ENCODE measurements at regions not wholly inside any gene's neighbourhood (a gene's known extent, or its start where the extent isn't known, plus 50 kb on each side); places are given as distances from the start of the nearest gene placed in this dataset.
A peak's percentile ranks its signal among the peaks of the same experiment; 100 is the strongest.
"Not testable (repeated sequence)": the region's sequence is repeated elsewhere in the genome, so short reads cannot be mapped to it uniquely, and the experiment has no call there.

GRCh38 chrX:16067886-16068515, 55.4 kb upstream of the GRPR start:
- no peak for DNase-seq (ENCODE audit: low read depth)

DNA sequence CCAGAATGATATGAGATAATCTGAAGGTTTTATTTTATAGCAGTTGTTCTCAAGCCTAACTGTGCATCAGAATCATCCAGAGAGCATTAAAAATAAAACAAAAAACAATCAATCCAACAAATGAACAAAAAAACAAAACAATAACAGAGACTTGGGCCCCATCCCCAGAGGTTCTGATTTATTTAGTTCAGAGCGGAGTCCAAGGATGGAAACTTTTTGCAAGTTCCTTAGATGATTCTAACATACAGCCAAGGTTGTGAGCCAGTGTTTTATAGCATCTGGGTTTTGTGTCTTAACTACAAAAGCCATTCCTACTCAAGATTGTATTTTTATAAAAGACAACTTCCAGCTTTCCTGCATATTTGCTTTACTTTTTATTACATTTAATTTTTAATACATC, 59.4 kb upstream of the GRPR start:
- peak; percentile 46 for DNase-seq (ENCODE audit: low read depth)

DNA sequence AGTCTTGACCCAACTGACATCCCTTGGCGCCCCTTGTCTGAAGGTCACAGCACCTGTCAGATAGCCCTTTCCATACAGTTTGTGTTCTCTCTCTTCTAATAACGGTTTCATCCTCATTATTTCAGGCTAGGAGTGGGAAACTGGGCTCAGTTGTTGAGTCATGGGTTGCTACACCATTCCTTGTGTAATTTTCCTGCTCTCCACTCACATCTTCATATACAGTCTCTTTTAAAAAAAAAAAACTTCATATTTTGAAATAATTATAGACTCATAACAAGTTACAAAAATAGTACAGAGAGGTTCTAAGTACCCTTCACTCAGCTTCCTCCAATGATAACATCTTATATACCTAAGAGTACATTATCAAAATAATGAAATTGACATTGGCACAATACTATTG, 60.2 kb upstream of the GRPR start:
- DNase-seq (ENCODE audit: low read depth) = no peak

- DNase-seq (ENCODE audit: low read depth) = no peak
Observed at GRCh38 chrX:16061296-16061695, 62.1 kb upstream of the GRPR start.

GRCh38 chrX:16060252-16060651, 63.1 kb upstream of the GRPR start:
- no peak for DNase-seq (ENCODE audit: low read depth)

DNA sequence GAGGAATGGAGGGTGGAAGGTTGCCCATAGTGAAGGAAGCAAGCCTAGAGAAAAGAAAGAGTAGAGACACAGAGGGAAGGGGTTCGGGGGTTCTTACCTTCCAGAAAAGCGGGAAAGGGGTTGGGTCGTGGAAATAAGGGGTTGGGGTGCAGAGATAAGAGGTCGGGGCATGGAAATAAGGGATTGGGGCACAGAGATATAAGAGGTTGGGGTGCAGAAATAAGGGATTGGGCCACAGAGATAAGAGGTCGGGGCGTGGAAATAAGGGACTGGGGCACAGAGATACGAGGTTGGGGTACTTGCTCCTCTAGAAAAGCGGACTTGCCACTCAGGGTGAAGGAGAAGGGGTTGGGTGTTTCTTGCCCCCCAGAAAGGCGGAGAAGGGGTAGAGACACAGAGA, 74.2 kb upstream of the GRPR start:
- DNase-seq (ENCODE audit: low read depth) = not testable (repeated sequence)

- DNase-seq (ENCODE audit: low read depth) = no peak
Observed at GRCh38 chrX:16042980-16043379, 80.4 kb upstream of the GRPR start.

DNA sequence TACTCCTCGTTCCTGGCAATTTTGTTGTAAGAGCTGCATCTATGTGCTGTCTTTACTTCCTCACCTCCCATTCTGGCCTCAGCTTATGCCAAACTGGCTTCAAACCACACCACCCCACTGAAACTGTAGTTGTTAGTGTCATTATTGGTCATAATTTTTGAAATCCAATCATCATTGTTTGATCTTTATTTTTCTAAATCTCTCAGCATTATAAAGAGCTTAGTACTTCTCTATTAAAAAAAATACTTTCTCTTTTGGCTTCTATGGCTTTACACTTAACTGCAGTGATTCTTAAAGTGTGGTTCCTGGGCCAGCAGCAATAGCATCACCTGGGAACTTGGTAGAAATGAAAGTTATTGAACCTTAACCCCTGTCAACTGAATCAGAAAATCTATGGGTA, 83.5 kb upstream of the GRPR start:
- DNase-seq (ENCODE audit: low read depth) = no peak

DNA sequence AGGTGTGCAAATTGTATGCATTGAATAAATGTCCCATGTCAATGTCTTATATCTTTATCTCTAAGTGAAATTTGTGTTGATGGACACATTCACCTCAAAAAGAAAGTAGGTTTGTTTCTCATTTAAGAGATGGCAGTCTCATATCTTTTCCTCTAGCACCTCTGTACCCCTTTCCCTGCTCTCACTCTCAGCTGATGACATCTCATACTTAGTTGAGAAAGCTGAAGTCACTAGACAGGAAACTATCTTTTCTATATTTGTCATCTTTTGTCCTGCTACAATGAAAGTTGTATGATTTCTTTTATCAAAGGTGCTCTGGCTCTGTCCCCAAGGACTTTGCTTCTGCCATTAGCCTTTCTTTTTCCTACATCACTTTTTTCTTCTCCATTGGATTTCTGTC, 84.0 kb upstream of the GRPR start:
- no peak for DNase-seq (ENCODE audit: low read depth)

DNA sequence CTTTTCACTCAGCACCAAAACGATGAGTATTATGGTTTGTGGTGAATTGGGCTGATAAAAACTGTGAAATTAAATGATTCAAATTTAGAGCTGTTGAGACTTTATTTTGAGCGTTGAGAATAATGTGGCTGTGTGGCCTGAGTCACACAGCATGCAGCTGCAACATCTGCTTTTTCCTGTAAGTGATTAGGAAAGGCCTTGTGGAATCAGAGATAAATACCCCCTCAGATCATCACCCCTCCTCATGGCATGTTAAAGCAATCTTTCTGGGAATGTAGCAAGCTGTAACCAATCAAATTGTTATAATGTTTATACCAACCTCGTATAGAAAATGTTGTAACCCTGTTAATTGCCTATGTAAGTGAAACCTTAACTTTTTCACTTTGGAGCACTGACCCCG, 90.0 kb upstream of the GRPR start:
- DNase-seq (ENCODE audit: low read depth) = no peak

DNA sequence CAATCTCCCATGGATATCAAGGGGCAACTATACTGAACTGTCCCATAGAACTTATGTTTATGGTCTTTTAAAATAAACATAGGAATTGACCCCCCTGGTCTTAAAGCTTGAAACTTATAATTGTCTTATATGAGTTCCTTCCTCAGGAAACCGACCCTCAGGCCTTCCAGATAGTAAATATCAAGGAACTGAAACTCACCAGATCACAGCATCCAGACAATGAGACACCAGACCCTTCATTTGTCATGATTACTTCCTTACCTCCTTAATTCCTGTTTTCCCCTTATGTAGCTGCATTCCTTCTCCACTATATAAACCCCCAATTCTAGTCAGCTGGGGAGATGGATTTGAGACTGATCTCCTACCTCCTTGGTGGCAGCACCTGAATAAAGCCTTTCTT, 94.8 kb upstream of the GRPR start:
- DNase-seq (ENCODE audit: low read depth) = no peak

DNA sequence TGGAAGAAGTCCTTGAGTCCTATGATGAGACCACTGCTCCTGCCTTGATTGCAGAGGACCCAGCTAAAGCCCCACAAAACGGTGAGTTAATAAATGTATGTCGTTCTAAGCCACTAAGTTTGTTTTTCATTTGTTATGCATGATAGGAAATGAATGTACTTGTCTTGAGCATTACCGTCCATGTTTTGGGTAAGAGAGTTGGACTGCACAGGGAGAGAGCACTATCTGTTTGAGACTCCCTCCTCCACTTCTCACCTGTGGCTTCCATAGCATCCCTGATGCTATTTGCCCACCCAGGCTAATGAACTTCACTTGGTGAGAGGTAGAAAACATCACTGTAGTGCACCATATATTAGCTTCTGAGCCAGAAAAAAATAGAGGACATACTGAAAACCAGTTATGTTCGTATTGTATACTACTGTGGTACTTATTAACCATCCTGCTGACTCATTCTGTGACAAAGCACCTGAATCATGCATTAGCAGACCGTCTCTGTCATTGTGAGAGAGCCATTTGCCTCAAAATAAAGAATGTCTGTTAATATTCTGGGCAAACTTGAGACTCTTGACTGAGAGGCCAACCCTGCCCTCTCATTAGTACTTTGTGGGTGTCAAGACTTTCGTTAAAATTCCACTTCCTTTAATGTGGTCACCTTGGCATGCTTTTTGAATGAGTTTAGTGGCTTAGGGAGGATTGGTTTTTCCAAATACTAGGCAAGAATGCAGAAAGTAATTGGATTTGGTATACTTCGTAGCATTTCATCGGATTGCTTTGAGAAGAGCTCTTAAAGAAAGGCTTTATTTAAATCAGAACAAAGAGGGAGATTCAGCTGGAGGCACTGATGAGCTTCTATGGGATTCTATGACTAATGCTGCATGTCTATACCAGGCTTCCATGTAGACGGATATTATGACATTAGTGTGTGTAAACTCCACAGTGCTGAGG, 99.3 kb upstream of the GRPR start:
- no peak for DNase-seq (ENCODE audit: low read depth)

DNA sequence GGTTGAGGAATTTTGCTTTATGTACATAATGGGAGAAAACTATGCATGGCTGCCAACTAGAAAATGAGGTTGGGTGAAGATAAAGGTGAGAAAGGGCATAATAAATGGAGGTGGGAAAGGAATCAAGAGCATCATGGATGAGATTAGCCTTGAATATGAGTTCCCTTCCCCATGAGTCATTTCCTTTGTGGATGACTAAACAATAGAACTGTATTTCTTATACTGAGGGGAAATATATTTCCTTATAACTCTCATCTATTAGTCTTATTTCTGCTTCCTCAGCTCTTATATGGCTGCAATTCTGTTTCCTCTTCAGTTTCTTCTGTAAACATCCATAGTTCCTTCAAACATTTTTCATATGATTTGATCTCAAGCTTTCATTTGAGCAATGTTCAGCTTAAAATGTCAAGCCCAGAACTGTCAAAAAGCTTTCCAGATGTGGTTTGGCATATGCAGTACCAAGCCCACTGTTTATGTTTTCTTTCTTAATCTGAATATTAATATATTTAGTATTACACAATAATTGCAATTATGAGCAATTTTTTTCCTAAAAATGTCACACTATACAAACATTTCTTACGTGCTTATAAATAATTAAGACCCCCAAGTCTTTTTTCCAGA, 100.7 kb upstream of the GRPR start:
- no peak for DNase-seq (ENCODE audit: low read depth)

GRCh38 chrX:16018291-16018690, 105.1 kb upstream of the GRPR start:
- no peak for DNase-seq (ENCODE audit: low read depth)

DNA sequence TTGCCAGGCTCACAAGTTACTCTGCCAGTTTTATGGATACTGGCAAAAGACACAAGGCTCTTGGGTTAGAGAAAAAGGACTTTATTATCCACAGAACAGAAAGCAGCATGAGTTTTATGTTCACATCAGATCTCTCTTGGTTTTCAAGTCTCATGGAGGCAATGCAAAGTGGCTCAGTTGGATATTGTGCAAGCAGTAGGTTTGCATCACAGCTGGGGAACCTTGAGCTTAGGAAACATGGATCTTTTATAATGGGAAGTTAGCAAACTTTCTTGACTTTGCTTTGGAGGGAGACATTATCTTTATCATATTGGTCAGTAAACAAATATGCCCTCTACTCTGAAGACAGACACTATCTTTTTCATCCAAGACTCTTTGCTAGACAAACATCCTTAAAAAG, 109.2 kb upstream of the GRPR start:
- no peak for DNase-seq (ENCODE audit: low read depth)

DNA sequence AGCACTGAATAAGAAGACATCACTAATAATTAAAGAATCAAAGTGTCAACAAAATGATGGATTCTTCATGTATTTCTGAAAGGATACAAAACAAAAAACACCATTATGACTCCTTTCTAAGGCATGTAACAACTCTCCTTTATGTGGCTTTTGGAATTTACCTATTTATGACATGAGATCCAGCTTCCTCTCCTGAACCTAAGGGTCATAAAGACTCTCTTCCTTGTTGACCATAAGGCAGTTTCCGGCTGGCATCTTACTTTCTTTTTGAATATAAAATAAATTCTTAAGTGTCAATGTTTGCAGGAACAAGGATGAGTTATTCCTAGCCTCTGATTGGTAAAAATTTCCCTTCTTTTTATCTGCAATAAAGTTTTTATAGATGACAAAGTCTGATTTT, 111.1 kb upstream of the GRPR start:
- DNase-seq (ENCODE audit: low read depth) = no peak

DNA sequence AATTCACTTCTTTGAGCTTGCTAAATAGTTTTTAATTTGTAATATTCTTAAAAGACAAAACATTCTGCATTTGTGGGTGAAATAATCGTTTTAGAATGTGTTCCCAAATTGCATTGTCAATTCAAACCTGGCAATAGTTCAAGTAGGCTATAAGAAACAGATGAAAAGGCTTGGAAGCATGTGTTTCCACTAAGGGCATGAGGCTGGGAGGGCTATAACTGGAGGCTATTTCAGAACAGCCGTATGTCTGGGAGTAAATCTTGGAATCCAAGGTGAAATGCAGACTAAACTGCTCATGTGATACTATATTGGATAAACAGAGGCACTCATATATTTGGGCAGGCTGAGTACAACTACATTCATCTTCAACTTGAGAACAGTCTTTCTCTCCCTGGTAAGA, 117.4 kb upstream of the GRPR start:
- no peak for DNase-seq (ENCODE audit: low read depth)

GRCh38 chrX:16002185-16002584, 121.2 kb upstream of the GRPR start:
- no peak for DNase-seq (ENCODE audit: low read depth)

DNA sequence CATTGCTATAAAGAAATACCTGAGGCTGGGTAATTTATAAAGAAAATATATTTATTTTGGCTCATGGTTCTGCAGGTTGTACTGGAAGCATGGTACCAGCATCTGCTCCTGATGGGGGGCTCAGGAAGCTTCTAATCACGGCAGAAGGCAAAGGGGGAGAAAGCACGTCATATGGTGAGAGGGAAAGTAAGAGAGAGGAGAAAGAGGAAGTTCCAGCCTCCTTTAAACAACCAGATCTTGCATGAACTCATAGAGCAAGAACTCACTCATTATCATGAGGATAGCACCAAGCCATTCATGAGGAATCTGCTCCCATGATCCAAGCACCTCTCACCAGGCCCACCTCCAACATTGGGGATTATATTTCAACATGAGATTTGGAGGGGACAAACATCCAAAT, 125.0 kb upstream of the GRPR start:
- DNase-seq (ENCODE audit: low read depth) = no peak

DNA sequence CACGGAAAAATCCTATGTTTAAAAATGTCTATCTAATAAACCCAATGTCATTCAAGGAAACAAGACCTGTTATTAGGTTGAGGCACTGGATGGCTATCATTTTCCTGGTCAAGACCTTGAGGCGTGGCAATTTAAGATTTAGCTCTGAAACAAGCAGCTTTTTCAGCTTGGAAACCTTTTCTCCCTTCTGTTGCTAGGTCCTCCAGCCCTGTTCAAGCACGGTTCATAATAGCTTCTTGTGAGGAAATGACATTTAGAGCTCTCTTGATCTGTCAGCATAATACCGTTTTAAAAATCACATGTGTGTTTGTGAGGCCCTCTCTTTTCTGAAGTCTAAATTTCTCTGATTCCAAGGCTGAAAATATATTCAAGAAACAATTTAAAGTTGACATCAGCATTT, 133.6 kb upstream of the GRPR start:
- no peak for DNase-seq (ENCODE audit: low read depth)

DNA sequence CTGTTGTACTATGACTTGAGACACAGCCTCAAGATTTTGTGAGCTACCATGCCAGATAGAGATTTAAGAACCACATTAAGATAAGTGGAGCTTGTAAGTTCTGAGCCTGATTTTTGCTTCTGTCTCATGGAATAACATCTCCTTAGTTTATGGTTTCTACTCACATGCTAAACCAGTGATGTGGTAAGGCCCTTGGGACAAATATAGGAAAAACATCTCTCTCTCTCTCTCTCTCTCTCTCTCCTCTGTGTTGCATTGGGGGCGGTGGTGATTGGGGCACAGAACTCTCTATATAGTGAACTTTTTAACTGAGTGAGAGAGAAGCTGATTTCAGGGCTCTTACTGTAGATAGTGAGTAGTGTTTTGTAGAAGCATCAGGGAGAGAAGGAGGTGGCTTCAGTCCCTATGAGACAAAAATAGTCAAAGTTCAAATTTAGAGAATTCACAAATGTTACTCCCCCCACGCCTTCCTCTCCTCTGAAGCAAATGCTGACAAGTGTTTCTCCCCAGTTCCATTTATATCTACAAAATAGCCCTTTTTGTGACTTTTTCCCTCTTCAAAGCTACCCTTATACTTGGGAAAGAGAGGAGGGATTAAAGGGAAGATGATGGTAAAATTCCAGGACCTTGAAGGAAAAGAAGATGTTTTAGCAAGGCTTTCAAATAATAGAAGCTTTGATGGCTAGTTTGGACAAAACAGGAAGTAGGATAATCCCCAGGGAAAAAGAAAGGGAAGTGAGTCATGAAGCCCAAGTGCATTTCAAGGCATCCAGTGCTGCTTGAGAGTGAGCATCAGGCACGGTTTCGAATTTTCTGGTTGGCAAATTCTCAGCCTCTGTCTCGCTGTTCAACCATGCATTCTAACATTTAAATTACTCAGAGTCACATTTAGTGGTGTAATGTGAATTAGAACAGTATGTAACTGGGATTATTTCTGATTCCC, 134.3 kb upstream of the AP1S2 start:
- DNase-seq (ENCODE audit: low read depth) = no peak

GRCh38 chrX:15985937-15986336, 131.3 kb upstream of the AP1S2 start:
- no peak for DNase-seq (ENCODE audit: low read depth)

Data from forelimb muscle (tissue), 1 donor.